ENCODE measurements at regions not wholly inside any gene's neighbourhood (a gene's known extent, or its start where the extent isn't known, plus 50 kb on each side); places are given as distances from the start of the nearest gene placed in this dataset.

DNA sequence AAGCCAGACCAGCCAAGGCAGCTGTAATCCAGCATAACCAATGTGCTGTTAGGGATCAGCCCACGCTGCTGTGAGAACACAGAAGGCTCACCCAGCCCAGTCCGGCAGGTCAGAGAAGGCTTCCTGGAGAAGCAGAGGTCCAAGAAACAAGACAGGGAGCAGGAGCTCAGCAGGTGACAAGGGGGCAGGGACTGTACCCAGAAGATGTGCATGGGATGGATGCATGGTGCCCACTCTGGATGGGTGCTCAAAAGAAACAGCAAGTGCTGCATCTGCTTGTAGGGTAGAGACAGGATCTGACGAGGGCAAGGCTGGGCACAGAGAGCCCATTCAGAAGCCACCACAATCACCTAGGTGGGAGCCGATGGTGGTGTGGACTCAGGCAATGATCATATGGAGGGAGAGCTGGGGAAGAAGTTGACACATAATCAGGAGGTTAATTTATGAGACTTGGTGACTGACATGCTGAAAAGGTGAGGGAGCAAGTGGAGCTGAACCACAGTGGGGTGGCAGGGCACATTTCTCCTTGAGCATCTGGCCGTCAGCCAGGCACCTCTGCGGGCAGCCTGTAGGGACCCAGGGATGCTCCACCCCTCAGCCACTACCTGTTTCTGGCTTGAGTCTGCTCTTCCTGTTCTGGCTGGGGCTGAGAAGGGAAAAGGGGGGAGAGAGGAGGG, 102.3 kb upstream of the DRD2 start:
- DNase-seq (ENCODE audit: low read depth) = no peak
- TF ChIP-seq, protein P1, sequence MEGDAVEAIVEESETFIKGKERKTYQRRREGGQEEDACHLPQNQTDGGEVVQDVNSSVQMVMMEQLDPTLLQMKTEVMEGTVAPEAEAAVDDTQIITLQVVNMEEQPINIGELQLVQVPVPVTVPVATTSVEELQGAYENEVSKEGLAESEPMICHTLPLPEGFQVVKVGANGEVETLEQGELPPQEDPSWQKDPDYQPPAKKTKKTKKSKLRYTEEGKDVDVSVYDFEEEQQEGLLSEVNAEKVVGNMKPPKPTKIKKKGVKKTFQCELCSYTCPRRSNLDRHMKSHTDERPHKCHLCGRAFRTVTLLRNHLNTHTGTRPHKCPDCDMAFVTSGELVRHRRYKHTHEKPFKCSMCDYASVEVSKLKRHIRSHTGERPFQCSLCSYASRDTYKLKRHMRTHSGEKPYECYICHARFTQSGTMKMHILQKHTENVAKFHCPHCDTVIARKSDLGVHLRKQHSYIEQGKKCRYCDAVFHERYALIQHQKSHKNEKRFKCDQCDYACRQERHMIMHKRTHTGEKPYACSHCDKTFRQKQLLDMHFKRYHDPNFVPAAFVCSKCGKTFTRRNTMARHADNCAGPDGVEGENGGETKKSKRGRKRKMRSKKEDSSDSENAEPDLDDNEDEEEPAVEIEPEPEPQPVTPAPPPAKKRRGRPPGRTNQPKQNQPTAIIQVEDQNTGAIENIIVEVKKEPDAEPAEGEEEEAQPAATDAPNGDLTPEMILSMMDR (conservative IDR thresholded peaks at IDR 0.05; ENCODE audit: low read depth, low read length) = no peak

DNA sequence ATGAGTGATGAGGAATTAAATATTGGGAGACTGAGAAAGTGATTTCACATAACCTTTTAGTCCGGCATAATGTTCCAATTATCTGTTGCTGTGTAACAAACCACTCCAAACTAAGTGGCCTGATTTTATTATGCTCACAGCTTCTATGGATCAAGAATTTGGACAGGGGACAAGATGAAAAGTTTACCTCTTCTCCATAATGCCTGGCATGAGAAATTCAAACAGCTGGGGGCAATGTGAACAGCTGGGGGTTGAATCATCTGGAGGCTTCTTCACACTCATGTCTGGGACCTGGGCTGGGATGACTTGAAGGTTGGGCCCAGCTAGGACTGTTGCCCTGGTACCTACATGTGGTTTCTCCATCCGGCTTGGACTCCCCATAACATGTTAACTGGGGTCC, 99.4 kb upstream of the DRD2 start:
- TF ChIP-seq, protein P1 (conservative IDR thresholded peaks at IDR 0.05; ENCODE audit: low read depth, low read length) = no peak
- no peak overlapping the region for H3K4me3 ChIP-seq (ENCODE audit: low read depth, low read length)
- DNase-seq (ENCODE audit: low read depth) = no peak

More for the DNA sequence above, 102.3 kb upstream of the DRD2 start:
- H3K4me3 ChIP-seq (ENCODE audit: low read depth, low read length) = no peak overlapping the region

DNA sequence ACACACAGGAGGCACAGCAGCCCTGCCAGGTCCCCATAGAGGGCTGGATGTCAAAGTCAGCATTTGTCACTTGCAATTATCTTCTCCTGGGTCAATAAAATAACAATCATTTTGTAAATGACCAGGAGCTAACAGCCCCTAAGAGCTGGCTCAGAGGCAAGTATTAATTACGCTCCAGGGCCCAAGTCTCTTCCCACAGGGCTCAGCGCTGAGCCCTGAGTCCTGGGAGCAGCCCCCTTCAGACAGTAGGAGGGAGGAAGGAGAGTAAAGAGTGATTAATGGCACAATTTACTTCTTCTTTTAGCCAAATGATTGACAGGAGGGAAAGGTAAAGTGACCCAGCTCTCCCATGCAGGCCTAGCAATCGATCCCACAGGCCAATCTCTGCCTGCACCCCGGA, 99.0 kb upstream of the DRD2 start:
- no peak for DNase-seq (ENCODE audit: low read depth)
- no peak overlapping the region for H3K4me3 ChIP-seq (ENCODE audit: low read depth, low read length)
- TF ChIP-seq, protein P1 (conservative IDR thresholded peaks at IDR 0.05; ENCODE audit: low read depth, low read length) = no peak

DNA sequence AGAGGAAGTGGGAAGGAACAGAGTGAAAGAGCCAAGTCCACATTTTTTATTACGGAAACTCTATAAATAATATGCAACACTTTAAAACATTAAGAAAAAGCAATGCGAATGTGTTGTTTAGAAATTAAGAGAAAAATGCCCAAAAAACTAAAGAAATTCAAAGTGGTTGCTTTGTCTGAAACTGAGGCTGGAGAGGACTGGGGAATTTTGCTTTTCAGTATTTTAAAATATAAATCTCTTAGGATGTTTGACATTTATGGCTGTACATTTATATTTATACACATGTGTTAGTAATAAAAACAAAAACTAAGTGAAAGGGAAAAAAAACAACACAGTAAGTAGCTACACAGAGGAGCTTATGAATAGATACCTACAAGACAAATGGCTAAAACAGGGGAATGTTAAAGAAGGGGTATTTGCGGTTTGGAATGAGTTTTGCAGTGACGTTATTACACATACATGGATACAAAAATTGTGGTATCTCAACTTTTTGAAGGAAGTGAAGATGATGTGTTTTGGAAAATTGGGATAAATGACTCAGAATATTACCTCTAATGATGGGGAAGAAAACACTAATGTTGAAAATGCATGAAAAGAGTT, 97.0 kb upstream of the DRD2 start:
- no peak overlapping the region for H3K4me3 ChIP-seq (ENCODE audit: low read depth, low read length)
- TF ChIP-seq, protein P1 (conservative IDR thresholded peaks at IDR 0.05; ENCODE audit: low read depth, low read length) = no peak
- DNase-seq (ENCODE audit: low read depth) = no peak

DNA sequence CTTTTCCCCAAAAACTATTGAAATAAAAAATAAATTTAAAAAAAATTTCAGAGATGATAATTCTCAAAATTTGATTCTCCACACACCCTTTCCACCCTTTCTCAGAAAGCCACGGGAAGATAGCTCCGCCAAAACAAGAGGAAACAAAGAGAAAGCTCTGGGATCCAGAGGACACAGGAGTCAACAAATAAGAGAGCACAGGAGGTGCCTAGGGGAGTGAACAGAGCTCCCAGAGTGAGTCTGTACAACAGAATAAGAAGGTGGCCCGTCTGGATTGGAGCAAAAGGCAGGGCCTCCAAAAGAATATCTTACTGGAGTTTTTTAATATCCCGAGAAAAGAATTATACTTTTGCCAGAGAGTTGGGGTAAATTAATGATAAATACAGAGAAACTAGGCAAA, 96.3 kb upstream of the DRD2 start:
- no peak overlapping the region for H3K4me3 ChIP-seq (ENCODE audit: low read depth, low read length)
- DNase-seq (ENCODE audit: low read depth) = no peak

DNA sequence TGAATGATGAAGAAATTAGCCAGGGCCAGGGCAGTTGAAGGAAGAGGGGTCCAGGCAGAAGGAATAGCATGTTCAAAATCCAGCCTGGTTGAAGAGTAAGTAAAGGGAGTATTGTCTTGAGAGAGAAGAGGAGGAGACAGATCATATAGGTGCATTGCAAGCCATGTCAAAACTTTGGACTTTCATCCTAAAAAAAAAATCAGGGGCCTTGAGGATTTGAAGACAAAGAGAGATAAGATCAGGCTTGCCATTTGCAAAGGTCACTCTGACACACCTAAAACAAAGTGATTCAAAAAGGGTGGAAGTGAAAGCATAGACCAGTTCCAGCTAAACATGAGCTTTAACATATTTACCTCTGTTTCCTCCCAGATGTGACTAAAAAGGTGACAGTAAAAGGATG, 95.7 kb upstream of the DRD2 start:
- DNase-seq (ENCODE audit: low read depth) = no peak
- no peak overlapping the region for H3K4me3 ChIP-seq (ENCODE audit: low read depth, low read length)
- TF ChIP-seq, protein P1 (conservative IDR thresholded peaks at IDR 0.05; ENCODE audit: low read depth, low read length) = no peak

More for the DNA sequence above, 96.3 kb upstream of the DRD2 start:
- TF ChIP-seq, protein P1 (conservative IDR thresholded peaks at IDR 0.05; ENCODE audit: low read depth, low read length) = no peak

DNA sequence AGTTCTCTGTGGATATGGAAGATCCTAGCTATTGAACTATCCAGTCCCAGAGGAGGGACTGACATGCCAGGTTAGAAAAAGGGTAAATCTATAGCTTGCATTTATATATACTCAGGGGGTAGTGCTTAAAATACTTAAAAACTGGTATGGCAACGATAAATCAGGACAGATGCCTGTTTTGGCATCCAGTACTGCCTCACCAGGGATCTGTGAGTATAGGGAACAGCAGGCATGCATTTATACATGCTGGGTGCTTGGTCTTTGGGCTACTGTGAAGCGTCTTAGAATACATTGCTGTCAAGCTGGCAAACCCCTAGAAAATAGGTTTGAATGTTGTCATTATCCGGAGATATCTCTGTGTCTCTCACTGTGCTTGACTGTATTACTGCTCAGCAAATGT, 94.2 kb upstream of the DRD2 start:
- TF ChIP-seq, protein P1 (conservative IDR thresholded peaks at IDR 0.05; ENCODE audit: low read depth, low read length) = no peak
- no peak overlapping the region for H3K4me3 ChIP-seq (ENCODE audit: low read depth, low read length)

More for the DNA sequence above, 94.2 kb upstream of the DRD2 start:
- DNase-seq (ENCODE audit: low read depth) = no peak
